Caco-2 (cell line): ENCODE measurements at regions not wholly inside any gene's neighbourhood (a gene's known extent, or its start where the extent isn't known, plus 50 kb on each side); places are given as distances from the start of the nearest gene placed in this dataset.

ENCODE experiments used
- BruUV-seq: library from RNA; stranded (reverse); fragments of 400-500 nt; replicated peaks from 2 replicates; lab custom pipeline; 2021; lab: Mats Ljungman, UMichigan
- CTCF ChIA-PET: fragments of 300-600 bp; sonication (Branson Sonifier 250); formaldehyde crosslinking; loops from one replicate; lab custom pipeline; 2022; ENCODE audit warnings: antibody characterized with exemption; lab: Charles Lee
- POLR2A ChIA-PET: fragments of 300-600 bp; sonication (Branson Sonifier 250); formaldehyde crosslinking; loops from one replicate; lab custom pipeline; 2022; ENCODE audit warnings: antibody characterized with exemption; lab: Charles Lee
- DNase-seq, 2 experiments: peaks; one replicate each; pipeline versions ENCODE4 v3.0.0 to v3.0.0-alpha.2; 2020 to 2022
- H3K27me3 ChIP-seq: replicated peaks from 2 replicates; pipeline ENCODE4 v1.6.0; 2011; ENCODE audit warnings: low read length; ENCODE audit not compliant: control insufficient read depth, insufficient read depth
- H3K36me3 ChIP-seq: 2 replicates; pipeline ENCODE4 v1.5.1; 2011; ENCODE audit warnings: low read length; ENCODE audit not compliant: control insufficient read depth, insufficient read depth
- H3K4me1 ChIP-seq: fragments of 250-450 bp; sonication (Bioruptor Pico); 2 replicates; pipeline ENCODE4 v1.5.1; 2020; ENCODE audit warnings: mild to moderate bottlenecking
- H3K4me3 ChIP-seq: 2 replicates; pipeline ENCODE4 v1.5.1; 2011; ENCODE audit warnings: low read depth, mild to moderate bottlenecking, control low read depth, low read length
- H3K9me3 ChIP-seq: fragments of 250-450 bp; sonication (Bioruptor Pico); 2 replicates; pipeline ENCODE4 v1.5.1; 2020; ENCODE audit warnings: mild to moderate bottlenecking, moderate library complexity
- H3K27ac Mint-ChIP-seq: one replicate; pipeline ENCODE4 v1.8.0; 2022; ENCODE audit warnings: mixed read lengths; ENCODE audit not compliant: unreplicated experiment
- H3K27me3 Mint-ChIP-seq: one replicate; pipeline ENCODE4 v1.8.0; 2022; ENCODE audit warnings: mixed read lengths; ENCODE audit not compliant: insufficient read depth, unreplicated experiment
- H3K36me3 Mint-ChIP-seq: one replicate; pipeline ENCODE4 v1.8.0; 2022; ENCODE audit warnings: mild to moderate bottlenecking, mixed read lengths; ENCODE audit not compliant: insufficient read depth, unreplicated experiment
- H3K4me1 Mint-ChIP-seq: one replicate; pipeline ENCODE4 v1.8.0; 2022; ENCODE audit warnings: low read depth, mixed read lengths; ENCODE audit not compliant: unreplicated experiment
- H3K4me3 Mint-ChIP-seq: one replicate; pipeline ENCODE4 v1.8.0; 2022; ENCODE audit warnings: mild to moderate bottlenecking, moderate library complexity, mixed read lengths; ENCODE audit not compliant: unreplicated experiment
- H3K9me3 Mint-ChIP-seq: one replicate; pipeline ENCODE4 v1.8.0; 2022; ENCODE audit warnings: mixed read lengths; ENCODE audit not compliant: unreplicated experiment
- intact Hi-C: fragments of 100-400 bp; cut with micrococcal nuclease; formaldehyde crosslinking; loops from one replicate; pipeline ENCODE4 v1.10.0; 2022; ENCODE audit not compliant: unreplicated experiment
- TF ChIP-seq, protein P1 (sequence below), 2 experiments: fragments of 200-600 bp in 1 of 2; IDR thresholded peaks; 1 replicate in 1 of 2; 2 replicates in 1 of 2; pipeline versions ENCODE4 v1.5.1 to v1.8.0; 2011 to 2022; ENCODE audit warnings: antibody characterized with exemption in 1 of 2, control low read depth in 1 of 2, inconsistent platforms in 1 of 2, low read depth in 1 of 2, low read length in 1 of 2, mild to moderate bottlenecking in 1 of 2, moderate library complexity in 1 of 2; ENCODE audit not compliant: insufficient read depth in 1 of 2, severe bottlenecking in 1 of 2, unreplicated experiment in 1 of 2

DNA sequence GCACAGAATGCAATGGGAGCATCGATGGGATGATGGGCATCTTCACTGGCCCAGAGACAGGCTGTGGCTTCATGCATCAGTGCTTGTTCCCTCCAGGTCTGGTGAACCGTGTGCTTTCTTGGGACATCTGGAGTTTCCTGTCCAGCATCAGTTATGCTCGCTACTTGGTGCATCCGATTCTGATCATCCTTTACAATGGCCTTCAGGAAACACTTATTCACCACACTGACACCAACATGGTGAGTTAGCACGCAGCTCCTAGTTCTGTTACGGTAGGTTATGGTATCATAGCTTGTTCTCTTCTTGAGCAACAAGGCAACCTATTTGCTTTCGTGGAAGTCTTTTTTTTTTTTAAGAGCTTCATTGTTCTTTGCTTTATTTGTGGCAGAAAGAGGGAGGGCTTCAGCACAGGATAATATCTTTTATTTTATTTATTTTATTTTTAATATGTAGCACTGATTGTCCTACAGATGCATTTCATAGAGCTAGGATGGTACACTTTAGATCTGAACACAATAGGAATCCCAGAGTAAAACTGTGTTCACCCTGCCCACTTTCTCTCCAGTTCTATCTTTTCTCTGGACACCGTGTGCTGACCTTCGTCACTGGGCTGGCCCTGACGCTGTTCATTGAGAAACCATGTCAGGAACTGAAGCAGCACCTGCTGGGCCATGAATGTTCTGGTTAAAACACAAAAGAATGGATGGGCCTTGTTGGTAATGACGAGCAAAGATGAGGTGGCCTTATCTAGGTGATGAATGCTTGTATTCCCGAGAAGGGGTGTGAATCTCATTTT is 71.2 kb upstream of the SEC11C start:
- BruUV-seq, result no TSS peak
- Histone ChIP-seq H3K27me3 (no peaks in the 10 kb centered on the region), H3K36me3 (no peaks in the 10 kb centered on the region), H3K9me3 (no peaks in the 10 kb centered on the region), H3K4me3 (no peak overlapping the region), H3K4me1 (no peaks in the 10 kb centered on the region)
- Mint-ChIP-seq H3K4me3 (no peak overlapping the region), H3K4me1 (peaks cover 8% of the 10 kb centered on the region), H3K36me3 (no peaks in the 10 kb centered on the region), H3K27ac (no peak overlapping the region), H3K27me3 (no peaks in the 10 kb centered on the region), H3K9me3 (no peaks in the 10 kb centered on the region)
- ChIA-PET POLR2A (no interaction called here), CTCF (interaction anchor here (0.6 to 1.3 kb wide), 2 partner anchors 11 to 300 kb away, joined by 4 to 5 read pairs; no protein-coding TSS in a partner anchor)
- intact Hi-C loops, result loop anchor here (10.0 kb wide), 1 partner anchor 64 kb away; no protein-coding TSS in a partner anchor
- no peak for DNase-seq
- TF ChIP-seq, protein P1, sequence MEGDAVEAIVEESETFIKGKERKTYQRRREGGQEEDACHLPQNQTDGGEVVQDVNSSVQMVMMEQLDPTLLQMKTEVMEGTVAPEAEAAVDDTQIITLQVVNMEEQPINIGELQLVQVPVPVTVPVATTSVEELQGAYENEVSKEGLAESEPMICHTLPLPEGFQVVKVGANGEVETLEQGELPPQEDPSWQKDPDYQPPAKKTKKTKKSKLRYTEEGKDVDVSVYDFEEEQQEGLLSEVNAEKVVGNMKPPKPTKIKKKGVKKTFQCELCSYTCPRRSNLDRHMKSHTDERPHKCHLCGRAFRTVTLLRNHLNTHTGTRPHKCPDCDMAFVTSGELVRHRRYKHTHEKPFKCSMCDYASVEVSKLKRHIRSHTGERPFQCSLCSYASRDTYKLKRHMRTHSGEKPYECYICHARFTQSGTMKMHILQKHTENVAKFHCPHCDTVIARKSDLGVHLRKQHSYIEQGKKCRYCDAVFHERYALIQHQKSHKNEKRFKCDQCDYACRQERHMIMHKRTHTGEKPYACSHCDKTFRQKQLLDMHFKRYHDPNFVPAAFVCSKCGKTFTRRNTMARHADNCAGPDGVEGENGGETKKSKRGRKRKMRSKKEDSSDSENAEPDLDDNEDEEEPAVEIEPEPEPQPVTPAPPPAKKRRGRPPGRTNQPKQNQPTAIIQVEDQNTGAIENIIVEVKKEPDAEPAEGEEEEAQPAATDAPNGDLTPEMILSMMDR (IDR thresholded peaks at IDR 0.05; ENCODE audit: insufficient read depth in 1 of 2, low read depth in 1 of 2, low read length in 1 of 2, severe bottlenecking in 1 of 2, unreplicated experiment in 1 of 2), result no peak

DNA sequence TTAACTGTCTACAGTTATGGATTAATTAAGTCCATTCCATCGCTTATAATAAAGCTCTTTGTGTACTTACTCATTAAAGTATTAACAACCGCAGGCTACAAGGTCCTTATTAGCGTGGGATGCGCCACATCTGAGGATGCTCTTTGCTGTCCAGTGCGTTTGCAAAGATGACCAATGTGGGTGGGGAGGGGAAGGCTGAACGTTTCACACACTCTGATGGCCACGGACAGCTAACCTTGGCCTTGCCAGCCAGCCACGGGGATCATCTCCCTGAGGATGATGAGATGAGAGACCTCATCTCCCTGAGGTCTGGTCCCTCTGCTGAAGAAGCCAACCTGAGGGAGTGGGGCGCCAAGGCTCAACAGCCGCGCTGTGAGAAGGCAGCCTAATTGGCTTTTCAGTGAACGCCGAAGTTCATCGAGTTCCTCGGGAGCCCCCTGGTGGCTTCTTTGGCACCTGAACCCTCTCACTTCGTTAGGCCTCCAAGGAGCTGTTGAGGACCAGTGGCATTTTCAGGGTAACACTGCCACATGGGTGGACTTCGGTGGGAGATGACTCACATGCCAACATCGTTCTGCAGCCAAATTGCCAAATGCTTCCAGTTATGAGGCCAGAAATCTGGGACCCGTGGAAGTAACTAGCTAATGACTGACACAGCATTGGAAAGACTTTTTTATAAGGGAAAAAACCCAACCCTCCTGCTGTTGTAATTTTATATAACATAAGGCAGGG is 69.3 kb upstream of the SEC11C start:
- intact Hi-C loops, result loop anchor here (1.0 kb wide), 2 partner anchors 289 to 302 kb away; no protein-coding TSS in a partner anchor
- Histone ChIP-seq H3K27me3 (no peaks in the 10 kb centered on the region), H3K4me3 (no peak overlapping the region), H3K9me3 (no peaks in the 10 kb centered on the region), H3K36me3 (no peaks in the 10 kb centered on the region), H3K4me1 (no peaks in the 10 kb centered on the region)
- no peak overlapping the region for H3K4me3 Mint-ChIP-seq
- no peak overlapping the region for H3K27ac Mint-ChIP-seq
- ChIA-PET POLR2A (no interaction called here), CTCF (interaction anchor here (0.6 to 1.4 kb wide), 6 partner anchors 14 to 497 kb away, joined by 3 to 24 read pairs (median 4); no protein-coding TSS in a partner anchor)
- no peaks in the 10 kb centered on the region for H3K27me3 Mint-ChIP-seq
- peaks cover 8% of the 10 kb centered on the region for H3K4me1 Mint-ChIP-seq
- DNase-seq, result peak; percentile 68 to 79
- TF ChIP-seq, protein P1 (IDR thresholded peaks at IDR 0.05; ENCODE audit: insufficient read depth in 1 of 2, low read depth in 1 of 2, low read length in 1 of 2, severe bottlenecking in 1 of 2, unreplicated experiment in 1 of 2), result peak; percentile 67 to 70
- BruUV-seq, result no TSS peak
- no peaks in the 10 kb centered on the region for H3K9me3 Mint-ChIP-seq
- H3K36me3 Mint-ChIP-seq, result no peaks in the 10 kb centered on the region

- BruUV-seq, result no TSS peak
- Histone ChIP-seq H3K36me3 (no peaks in the 10 kb centered on the region), H3K27me3 (no peaks in the 10 kb centered on the region), H3K4me1 (no peaks in the 10 kb centered on the region), H3K9me3 (no peaks in the 10 kb centered on the region), H3K4me3 (no peak overlapping the region)
- ChIA-PET POLR2A (no interaction called here), CTCF (interaction anchor here (1.1 kb wide), 1 partner anchor 304 kb away, joined by 3 read pairs; no protein-coding TSS in a partner anchor)
- H3K36me3 Mint-ChIP-seq, result no peaks in the 10 kb centered on the region
- H3K4me3 Mint-ChIP-seq, result no peak overlapping the region
- H3K9me3 Mint-ChIP-seq, result no peaks in the 10 kb centered on the region
- H3K27ac Mint-ChIP-seq, result no peak overlapping the region
- no peaks in the 10 kb centered on the region for H3K4me1 Mint-ChIP-seq
- no peak for DNase-seq
- intact Hi-C loops, result no loop called here
- TF ChIP-seq, protein P1 (IDR thresholded peaks at IDR 0.05; ENCODE audit: insufficient read depth in 1 of 2, low read depth in 1 of 2, low read length in 1 of 2, severe bottlenecking in 1 of 2, unreplicated experiment in 1 of 2), result no peak
- H3K27me3 Mint-ChIP-seq, result no peaks in the 10 kb centered on the region
These were observed 66.8 kb upstream of the SEC11C start for GRCh38 chr18:59072727-59073421.
